ENCODE measurements at regions not wholly inside any gene's neighbourhood (a gene's known extent, or its start where the extent isn't known, plus 50 kb on each side); places are given as distances from the start of the nearest gene placed in this dataset.
"Not testable (repeated sequence)": the region's sequence is repeated elsewhere in the genome, so short reads cannot be mapped to it uniquely, and the experiment has no call there.

DNA sequence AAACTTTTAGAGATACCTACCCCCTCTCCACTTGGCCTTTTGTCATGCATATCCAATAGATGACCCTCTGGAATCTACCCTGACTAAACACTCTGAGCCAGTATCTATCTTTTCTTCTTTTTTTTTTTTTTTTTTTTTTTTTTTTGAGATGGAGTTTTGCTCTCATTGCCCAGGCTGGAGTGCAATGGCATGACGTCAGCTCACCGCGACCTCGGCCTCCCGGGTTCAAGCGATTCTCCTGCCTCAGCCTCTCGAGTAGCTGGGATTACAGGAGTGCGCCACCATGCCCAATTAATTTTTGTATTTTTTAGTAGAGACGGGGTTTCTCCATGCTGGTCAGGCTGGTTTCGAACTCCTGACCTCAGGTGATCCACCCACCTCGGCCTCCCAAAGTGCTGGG is 50.8 kb upstream of the GRIN2B start:
- not testable (repeated sequence) for DNase-seq (ENCODE audit: low read depth in 1 of 2, low spot score in 1 of 2); H3K4me3 ChIP-seq; H3K36me3 ChIP-seq; H3K9me3 ChIP-seq (ENCODE audit: low read depth); H3K27ac ChIP-seq; H3K4me1 ChIP-seq (ENCODE audit: low read depth); H3K27me3 ChIP-seq

DNA sequence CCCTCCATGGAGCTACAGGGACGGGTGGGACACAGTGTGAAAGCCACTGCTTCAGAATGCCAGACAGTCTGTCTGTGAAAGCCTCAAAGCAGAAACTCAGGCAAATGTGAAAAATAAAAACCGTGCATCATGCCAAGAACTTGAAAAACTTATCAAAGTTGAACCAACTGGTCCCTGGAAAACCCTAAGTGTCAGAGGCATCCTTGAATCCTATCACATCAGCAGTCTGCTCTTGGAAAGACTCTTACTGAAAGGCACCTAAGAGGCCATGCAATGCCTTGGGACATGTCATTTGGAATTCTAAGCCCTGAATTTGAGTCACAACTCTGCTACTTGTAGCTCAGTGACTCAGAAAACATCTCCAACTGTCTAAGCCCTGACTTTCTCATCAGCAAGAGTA is 62.4 kb upstream of the GRIN2B start:
- Histone ChIP-seq H3K36me3 (no peaks in the 10 kb centered on the region), H3K4me1 (ENCODE audit: low read depth) (no peaks in the 10 kb centered on the region), H3K27ac (no peak overlapping the region), H3K4me3 (no peak overlapping the region), H3K9me3 (ENCODE audit: low read depth) (no peaks in the 10 kb centered on the region), H3K27me3 (no peaks in the 10 kb centered on the region)
- no peak for DNase-seq (ENCODE audit: low read depth in 1 of 2, low spot score in 1 of 2)
- TF ChIP-seq CTCF (IDR thresholded peaks at IDR 0.05; ENCODE audit: low read depth, low read length) = no peak

DNA sequence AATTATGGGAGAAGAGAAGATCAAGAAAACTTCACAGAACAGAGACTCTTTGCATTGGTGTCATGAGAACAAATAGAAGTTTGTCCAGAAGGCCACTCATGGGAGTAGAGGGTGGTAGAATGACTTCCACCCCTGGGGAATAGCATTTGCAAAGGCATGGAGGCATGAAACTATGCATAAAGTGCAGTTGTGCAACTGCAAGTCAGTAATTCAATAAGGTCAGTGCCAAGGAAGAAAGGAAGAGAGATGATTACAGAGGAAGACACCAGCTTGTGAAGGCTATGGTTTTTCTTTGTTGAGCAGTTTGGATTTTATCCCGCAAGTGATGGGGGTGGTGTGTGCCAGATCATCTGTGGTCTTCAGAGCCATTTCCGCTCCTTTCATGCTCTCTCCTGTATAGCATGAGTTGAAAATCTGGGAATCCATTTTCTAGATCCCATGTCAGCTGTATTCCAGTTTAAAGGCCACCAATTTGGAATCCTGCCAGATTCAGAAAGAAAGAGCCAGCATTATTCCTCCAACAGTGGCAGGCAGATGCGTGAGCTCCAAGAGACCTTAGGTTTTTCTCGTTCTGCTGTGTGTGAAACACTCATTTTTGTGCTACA is 67.6 kb upstream of the GRIN2B start:
- Histone ChIP-seq H3K4me3 (no peak overlapping the region), H3K27ac (no peak overlapping the region), H3K9me3 (ENCODE audit: low read depth) (no peaks in the 10 kb centered on the region), H3K27me3 (no peaks in the 10 kb centered on the region), H3K36me3 (no peaks in the 10 kb centered on the region), H3K4me1 (ENCODE audit: low read depth) (no peaks in the 10 kb centered on the region)
- TF ChIP-seq CTCF (IDR thresholded peaks at IDR 0.05; ENCODE audit: low read depth, low read length) = no peak
- no peak for DNase-seq (ENCODE audit: low read depth in 1 of 2, low spot score in 1 of 2)

- H3K27ac ChIP-seq = no peak overlapping the region
- no peak for TF ChIP-seq CTCF (IDR thresholded peaks at IDR 0.05; ENCODE audit: low read depth, low read length)
- H3K36me3 ChIP-seq = no peaks in the 10 kb centered on the region
- H3K27me3 ChIP-seq = no peaks in the 10 kb centered on the region
- DNase-seq (ENCODE audit: low read depth in 1 of 2, low spot score in 1 of 2) = no peak
- no peaks in the 10 kb centered on the region for H3K9me3 ChIP-seq (ENCODE audit: low read depth)
- H3K4me3 ChIP-seq = no peak overlapping the region
- H3K4me1 ChIP-seq (ENCODE audit: low read depth) = no peaks in the 10 kb centered on the region
Observed at GRCh38 chr12:14057895-14058294, 76.5 kb upstream of the GRIN2B start.

GRCh38 chr12:14058717-14059116 is 77.3 kb upstream of the GRIN2B start:
- no peak for DNase-seq (ENCODE audit: low read depth in 1 of 2, low spot score in 1 of 2)
- Histone ChIP-seq H3K27me3 (no peaks in the 10 kb centered on the region), H3K27ac (no peak overlapping the region), H3K36me3 (no peaks in the 10 kb centered on the region), H3K4me1 (ENCODE audit: low read depth) (no peaks in the 10 kb centered on the region), H3K9me3 (ENCODE audit: low read depth) (no peaks in the 10 kb centered on the region), H3K4me3 (no peak overlapping the region)
- TF ChIP-seq CTCF (IDR thresholded peaks at IDR 0.05; ENCODE audit: low read depth, low read length) = no peak

GRCh38 chr12:14059548-14059947 is 78.1 kb upstream of the GRIN2B start:
- DNase-seq (ENCODE audit: low read depth in 1 of 2, low spot score in 1 of 2) = no peak
- H3K9me3 ChIP-seq (ENCODE audit: low read depth) = no peaks in the 10 kb centered on the region
- H3K36me3 ChIP-seq = no peaks in the 10 kb centered on the region
- H3K27me3 ChIP-seq = no peaks in the 10 kb centered on the region
- TF ChIP-seq CTCF (IDR thresholded peaks at IDR 0.05; ENCODE audit: low read depth, low read length) = no peak
- no peak overlapping the region for H3K27ac ChIP-seq
- H3K4me3 ChIP-seq = no peak overlapping the region
- H3K4me1 ChIP-seq (ENCODE audit: low read depth) = no peaks in the 10 kb centered on the region
